ENCODE measurements at regions not wholly inside any gene's neighbourhood (a gene's known extent, or its start where the extent isn't known, plus 50 kb on each side); places are given as distances from the start of the nearest gene placed in this dataset.

- TF ChIP-seq EZH2phosphoT487 (IDR thresholded peaks at IDR 0.05; ENCODE audit: borderline replicate concordance, low read length) (no peak), CTCF (IDR thresholded peaks at IDR 0.05; ENCODE audit: low read depth, low read length, poor library complexity, severe bottlenecking) (no peak)
These were observed 120.3 kb upstream of the MOCS1 start for GRCh38 chr6:40054602-40055001.
